ENCODE measurements at regions not wholly inside any gene's neighbourhood (a gene's known extent, or its start where the extent isn't known, plus 50 kb on each side); places are given as distances from the start of the nearest gene placed in this dataset.

DNA sequence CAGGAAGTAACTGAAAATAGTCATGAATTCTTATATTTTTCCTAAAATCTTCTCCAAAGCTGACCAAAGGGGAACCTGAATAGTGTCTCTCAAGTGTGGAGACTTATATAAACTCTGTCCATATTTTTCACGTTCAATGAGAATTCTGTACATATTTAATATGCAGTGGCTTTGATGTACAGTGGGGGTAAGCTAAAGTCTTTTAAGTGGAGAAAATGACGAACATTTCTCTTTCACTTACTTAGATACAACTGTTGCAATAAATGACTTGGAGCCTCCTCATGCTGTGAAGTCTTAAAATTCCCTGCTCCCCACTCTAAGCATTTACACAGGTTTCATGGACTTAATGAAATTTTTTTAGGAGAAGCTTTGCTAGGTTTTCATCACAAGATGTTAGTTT lies 1196.7 kb downstream of the EFNB2 start:
- intact Hi-C loops (cut with DNase I, micrococcal nuclease) = no loop called here
- Histone ChIP-seq H3K9me3 (no peaks in the 10 kb centered on the region), H3K36me3 (ENCODE audit: low read depth) (no peaks in the 10 kb centered on the region), H3K4me3 (no peak overlapping the region), H3K4me1 (ENCODE audit: low read depth) (no peaks in the 10 kb centered on the region)
- TF ChIP-seq, protein P1, sequence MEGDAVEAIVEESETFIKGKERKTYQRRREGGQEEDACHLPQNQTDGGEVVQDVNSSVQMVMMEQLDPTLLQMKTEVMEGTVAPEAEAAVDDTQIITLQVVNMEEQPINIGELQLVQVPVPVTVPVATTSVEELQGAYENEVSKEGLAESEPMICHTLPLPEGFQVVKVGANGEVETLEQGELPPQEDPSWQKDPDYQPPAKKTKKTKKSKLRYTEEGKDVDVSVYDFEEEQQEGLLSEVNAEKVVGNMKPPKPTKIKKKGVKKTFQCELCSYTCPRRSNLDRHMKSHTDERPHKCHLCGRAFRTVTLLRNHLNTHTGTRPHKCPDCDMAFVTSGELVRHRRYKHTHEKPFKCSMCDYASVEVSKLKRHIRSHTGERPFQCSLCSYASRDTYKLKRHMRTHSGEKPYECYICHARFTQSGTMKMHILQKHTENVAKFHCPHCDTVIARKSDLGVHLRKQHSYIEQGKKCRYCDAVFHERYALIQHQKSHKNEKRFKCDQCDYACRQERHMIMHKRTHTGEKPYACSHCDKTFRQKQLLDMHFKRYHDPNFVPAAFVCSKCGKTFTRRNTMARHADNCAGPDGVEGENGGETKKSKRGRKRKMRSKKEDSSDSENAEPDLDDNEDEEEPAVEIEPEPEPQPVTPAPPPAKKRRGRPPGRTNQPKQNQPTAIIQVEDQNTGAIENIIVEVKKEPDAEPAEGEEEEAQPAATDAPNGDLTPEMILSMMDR (IDR thresholded peaks at IDR 0.05) = no peak
- ATAC-seq = no peak
- no peak for DNase-seq

DNA sequence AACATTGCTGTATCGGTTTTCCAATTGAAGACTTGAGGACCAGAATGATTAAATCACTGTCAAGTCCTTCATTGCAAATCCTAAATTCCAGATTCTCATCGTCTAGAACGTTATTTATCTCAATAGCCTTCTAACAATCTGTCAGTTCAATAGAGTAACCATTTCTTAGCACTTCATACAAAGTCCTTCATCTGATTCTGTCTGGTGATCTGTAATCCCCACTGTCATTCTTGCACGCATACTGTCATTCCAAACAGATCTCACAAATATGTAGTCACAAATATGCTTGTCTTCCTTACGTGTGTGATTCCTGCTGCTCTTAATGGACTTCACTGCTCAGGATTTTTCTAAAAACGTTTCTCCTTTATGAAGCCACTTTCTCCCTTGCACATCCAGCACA lies 1197.5 kb downstream of the EFNB2 start:
- intact Hi-C loops (cut with DNase I, micrococcal nuclease) = no loop called here
- TF ChIP-seq, protein P1 (IDR thresholded peaks at IDR 0.05) = no peak
- DNase-seq = no peak
- no peak overlapping the region for H3K4me3 ChIP-seq
- H3K4me1 ChIP-seq (ENCODE audit: low read depth) = no peaks in the 10 kb centered on the region
- H3K36me3 ChIP-seq (ENCODE audit: low read depth) = no peaks in the 10 kb centered on the region
- no peaks in the 10 kb centered on the region for H3K9me3 ChIP-seq
- no peak for ATAC-seq

DNA sequence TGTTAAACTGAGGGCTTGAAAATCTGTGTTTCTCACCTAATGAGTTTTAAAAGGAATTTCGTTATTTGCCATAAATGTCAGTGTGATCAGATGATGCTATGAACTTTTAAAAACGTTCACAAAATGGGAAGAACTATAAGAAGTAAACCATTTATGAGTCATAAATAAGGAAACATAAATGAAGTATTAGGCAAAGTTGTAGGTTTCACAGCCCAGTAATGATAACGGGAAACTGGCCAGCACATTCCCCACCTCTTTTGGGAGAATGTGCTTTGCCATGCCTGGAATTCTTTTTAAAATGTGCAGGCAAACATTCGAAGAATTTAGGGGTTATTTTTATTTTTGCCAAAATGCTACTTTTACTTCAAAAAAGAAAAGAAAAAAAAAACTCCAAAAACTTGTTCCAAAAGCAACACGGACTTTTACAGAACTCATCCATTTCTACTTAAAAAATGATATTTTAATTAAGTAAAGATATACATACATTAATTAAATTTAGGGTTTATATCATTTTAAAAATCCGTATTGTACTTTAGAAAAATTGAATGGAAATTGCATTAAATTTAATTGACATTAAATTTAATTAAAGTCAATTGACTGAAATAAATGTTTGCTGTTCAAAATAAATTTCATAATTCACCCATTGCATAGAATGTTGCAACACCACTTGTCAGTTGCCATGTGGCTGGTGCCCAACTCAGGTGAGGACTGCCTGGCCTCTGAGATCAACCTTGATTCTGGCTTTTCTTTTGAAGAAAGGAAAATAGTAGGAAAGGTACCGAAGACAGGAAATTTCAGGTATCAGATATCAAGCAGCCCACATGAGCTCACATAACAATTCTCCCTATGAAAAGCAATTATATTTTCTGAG lies 1198.5 kb downstream of the EFNB2 start:
- intact Hi-C loops (cut with DNase I, micrococcal nuclease) = no loop called here
- no peak overlapping the region for H3K4me3 ChIP-seq
- no peaks in the 10 kb centered on the region for H3K36me3 ChIP-seq (ENCODE audit: low read depth)
- ATAC-seq (no peak), DNase-seq (no peak)
- H3K4me1 ChIP-seq (ENCODE audit: low read depth) = no peaks in the 10 kb centered on the region
- TF ChIP-seq, protein P1 (IDR thresholded peaks at IDR 0.05) = no peak
- H3K9me3 ChIP-seq = no peaks in the 10 kb centered on the region

DNA sequence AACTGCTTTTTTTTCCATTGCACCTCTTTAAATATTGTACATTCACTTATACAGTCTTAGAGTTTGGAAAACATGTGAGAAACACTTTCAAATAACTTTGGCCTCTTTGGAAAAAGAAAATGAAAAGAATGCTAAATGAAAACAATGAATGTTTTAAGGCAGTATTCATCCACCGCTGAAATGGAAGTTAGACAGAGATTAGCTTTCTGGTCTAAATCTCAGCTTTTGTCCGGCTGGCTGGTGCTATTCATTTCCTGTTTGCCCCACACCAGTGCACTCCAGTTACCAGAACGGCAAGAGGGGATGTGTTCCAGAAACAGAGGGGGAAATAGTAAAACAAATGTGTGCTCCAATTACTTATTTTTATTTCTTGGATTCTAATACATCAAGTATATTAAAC lies 1201.3 kb downstream of the EFNB2 start:
- intact Hi-C loops (cut with DNase I, micrococcal nuclease) = no loop called here
- TF ChIP-seq, protein P1 (IDR thresholded peaks at IDR 0.05) = no peak
- DNase-seq (no peak), ATAC-seq (no peak)
- Histone ChIP-seq H3K36me3 (ENCODE audit: low read depth) (no peaks in the 10 kb centered on the region), H3K9me3 (no peaks in the 10 kb centered on the region), H3K4me3 (no peak overlapping the region), H3K4me1 (ENCODE audit: low read depth) (no peaks in the 10 kb centered on the region)

DNA sequence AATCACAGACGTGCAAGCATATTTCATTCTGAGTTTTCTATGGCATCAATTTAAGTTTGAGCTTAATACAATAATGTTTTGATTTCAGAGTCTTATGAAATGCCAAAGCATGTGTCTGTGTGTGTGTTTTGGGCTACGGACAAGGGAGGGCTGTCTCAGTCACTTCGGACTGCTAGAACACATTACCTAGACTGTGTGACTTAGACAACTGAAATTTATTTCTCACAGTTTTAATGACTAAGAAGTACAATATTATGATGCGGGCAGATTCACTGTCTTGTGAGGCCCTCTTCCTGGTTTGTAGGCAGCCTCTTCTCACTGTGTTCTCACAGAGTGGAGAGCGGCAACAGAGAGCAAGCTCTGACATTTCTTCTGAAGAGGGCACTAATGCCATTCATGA lies 1202.0 kb downstream of the EFNB2 start:
- TF ChIP-seq, protein P1 (IDR thresholded peaks at IDR 0.05) = no peak
- Histone ChIP-seq H3K4me3 (no peak overlapping the region), H3K36me3 (ENCODE audit: low read depth) (no peaks in the 10 kb centered on the region), H3K4me1 (ENCODE audit: low read depth) (no peaks in the 10 kb centered on the region), H3K9me3 (no peaks in the 10 kb centered on the region)
- DNase-seq = no peak
- intact Hi-C loops (cut with DNase I, micrococcal nuclease) = no loop called here
- no peak for ATAC-seq
